Stomach (tissue), 4 donors: ENCODE measurements at regions not wholly inside any gene's neighbourhood (a gene's known extent, or its start where the extent isn't known, plus 50 kb on each side); places are given as distances from the start of the nearest gene placed in this dataset.

Experiments
- EP300 ChIP-seq: sonication (generic); formaldehyde crosslinking; IDR thresholded peaks from one replicate; pipeline ENCODE4 v1.6.1; 2017; ENCODE audit warnings: antibody characterized with exemption
- POLR2A ChIP-seq, 4 donors: fragments of 450-650 bp; IDR thresholded peaks; one replicate each; pipeline ENCODE4 v1.6.1; 2016; ENCODE audit warnings: antibody characterized with exemption in 4 of 4, control low read depth in 2 of 4, mild to moderate bottlenecking in 1 of 4, moderate library complexity in 1 of 4
- POLR2AphosphoS5 ChIP-seq, 3 donors: sonication (generic); formaldehyde crosslinking; IDR thresholded peaks; one replicate each; pipeline ENCODE4 v1.6.1; 2016; ENCODE audit warnings: antibody characterized with exemption in 3 of 3
- TF ChIP-seq, protein P1 (sequence below), 7 experiments: fragments of 450-650 bp in 4 of 7; fragments of 200-600 bp in 3 of 7; sonication (generic) in 3 of 7; IDR thresholded peaks; one replicate each; pipeline ENCODE4 v1.5.1; 2016 to 2019; ENCODE audit warnings: antibody characterized with exemption in 7 of 7, control low read depth in 2 of 7, mild to moderate bottlenecking in 1 of 7

- TF ChIP-seq, protein P1, sequence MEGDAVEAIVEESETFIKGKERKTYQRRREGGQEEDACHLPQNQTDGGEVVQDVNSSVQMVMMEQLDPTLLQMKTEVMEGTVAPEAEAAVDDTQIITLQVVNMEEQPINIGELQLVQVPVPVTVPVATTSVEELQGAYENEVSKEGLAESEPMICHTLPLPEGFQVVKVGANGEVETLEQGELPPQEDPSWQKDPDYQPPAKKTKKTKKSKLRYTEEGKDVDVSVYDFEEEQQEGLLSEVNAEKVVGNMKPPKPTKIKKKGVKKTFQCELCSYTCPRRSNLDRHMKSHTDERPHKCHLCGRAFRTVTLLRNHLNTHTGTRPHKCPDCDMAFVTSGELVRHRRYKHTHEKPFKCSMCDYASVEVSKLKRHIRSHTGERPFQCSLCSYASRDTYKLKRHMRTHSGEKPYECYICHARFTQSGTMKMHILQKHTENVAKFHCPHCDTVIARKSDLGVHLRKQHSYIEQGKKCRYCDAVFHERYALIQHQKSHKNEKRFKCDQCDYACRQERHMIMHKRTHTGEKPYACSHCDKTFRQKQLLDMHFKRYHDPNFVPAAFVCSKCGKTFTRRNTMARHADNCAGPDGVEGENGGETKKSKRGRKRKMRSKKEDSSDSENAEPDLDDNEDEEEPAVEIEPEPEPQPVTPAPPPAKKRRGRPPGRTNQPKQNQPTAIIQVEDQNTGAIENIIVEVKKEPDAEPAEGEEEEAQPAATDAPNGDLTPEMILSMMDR (IDR thresholded peaks at IDR 0.05), result no peak
- TF ChIP-seq POLR2AphosphoS5 (IDR thresholded peaks at IDR 0.05), result no peak
- no peak for TF ChIP-seq POLR2A (IDR thresholded peaks at IDR 0.05)
- TF ChIP-seq EP300, result no peak
Observed at GRCh38 chr17:34099859-34100515, 155.1 kb upstream of the CCL2 start.
